ENCODE measurements at regions not wholly inside any gene's neighbourhood (a gene's known extent, or its start where the extent isn't known, plus 50 kb on each side); places are given as distances from the start of the nearest gene placed in this dataset.

GRCh38 chr6:23531666-23532065, 594.3 kb upstream of the NRSN1 start (continued):
- no peak for TF ChIP-seq ZBTB33 (IDR thresholded peaks at IDR 0.05)
- TF ChIP-seq HNF4G (IDR thresholded peaks at IDR 0.05), result no peak
- no peak for TF ChIP-seq MAX (IDR thresholded peaks at IDR 0.05)

- no peak overlapping the region for H3K27ac ChIP-seq (ENCODE audit: low read depth in 1 of 2, low read length in 2 of 2)
- H3K9ac ChIP-seq (ENCODE audit: low read depth in 1 of 2, low read length in 2 of 2), result no peak overlapping the region
- no peaks in the 10 kb centered on the region for H3K27me3 ChIP-seq (ENCODE audit: control insufficient read depth in 4 of 4, insufficient read depth in 4 of 4, low read length in 3 of 4)
- no peaks in the 10 kb centered on the region for H3K36me3 ChIP-seq (ENCODE audit: control insufficient read depth in 4 of 4, insufficient read depth in 3 of 4, low read depth in 1 of 4, low read length in 3 of 4)
- no peaks in the 10 kb centered on the region for H3K9me3 ChIP-seq (ENCODE audit: control insufficient read depth in 4 of 4, low read length in 3 of 4)
- DNase-seq (ENCODE audit: low spot score), result no peak
- no peak overlapping the region for H3K4me3 ChIP-seq (ENCODE audit: low read depth in 1 of 3, low read length in 3 of 3)
- TF ChIP-seq RAD21 (IDR thresholded peaks at IDR 0.05) (no peak), HNF4A (conservative IDR thresholded peaks at IDR 0.05) (no peak), FOXA2 (IDR thresholded peaks at IDR 0.05) (no peak), GABPA (IDR thresholded peaks at IDR 0.05 in 1 of 2, conservative IDR thresholded peaks at IDR 0.05 in 1 of 2) (no peak), FOXA1 (IDR thresholded peaks at IDR 0.05) (no peak), TAF1 (conservative IDR thresholded peaks at IDR 0.05) (no peak), HNF4G (IDR thresholded peaks at IDR 0.05) (no peak), JUND (IDR thresholded peaks at IDR 0.05) (no peak), CTCF (IDR thresholded peaks at IDR 0.05; ENCODE audit: low read depth, low read length, missing input control) (no peak), RXRA (IDR thresholded peaks at IDR 0.05) (no peak), NR2F2 (IDR thresholded peaks at IDR 0.05) (no peak), REST (IDR thresholded peaks at IDR 0.05) (no peak), SP1 (IDR thresholded peaks at IDR 0.05) (no peak), YY1 (IDR thresholded peaks at IDR 0.05) (no peak), ZBTB33 (IDR thresholded peaks at IDR 0.05) (no peak), MAX (IDR thresholded peaks at IDR 0.05) (no peak), ATF3 (IDR thresholded peaks at IDR 0.05) (no peak), EGR1 (IDR thresholded peaks at IDR 0.05; ENCODE audit: low read depth in 2 of 2) (no peak)
- no peaks in the 10 kb centered on the region for H3K4me1 ChIP-seq (ENCODE audit: control insufficient read depth in 4 of 4, insufficient read depth in 4 of 4, low read length in 3 of 4)
Measured at GRCh38 chr6:23532227-23532626, 593.8 kb upstream of the NRSN1 start.
